ENCODE measurements at regions not wholly inside any gene's neighbourhood (a gene's known extent, or its start where the extent isn't known, plus 50 kb on each side); places are given as distances from the start of the nearest gene placed in this dataset.
"Not testable (repeated sequence)": the region's sequence is repeated elsewhere in the genome, so short reads cannot be mapped to it uniquely, and the experiment has no call there.

- Histone ChIP-seq H3K27me3 (ENCODE audit: control insufficient read depth, insufficient read depth, low read length) (no peaks in the 10 kb centered on the region), H3K4me3 (ENCODE audit: low read depth, low read length) (no peak overlapping the region), H3K36me3 (ENCODE audit: control insufficient read depth, insufficient read depth, low read length) (no peaks in the 10 kb centered on the region)
- DNase-seq (ENCODE audit: low read depth), result no peak
- no peak for TF ChIP-seq CTCF (IDR thresholded peaks at IDR 0.05; ENCODE audit: insufficient read depth, low read length, severe bottlenecking)
- no peak for FAIRE-seq
These were observed 127.2 kb upstream of the IER5L start for GRCh38 chr9:129305246-129305645.

GRCh38 chr9:129301941-129302340 is 123.9 kb upstream of the IER5L start:
- TF ChIP-seq CTCF (IDR thresholded peaks at IDR 0.05; ENCODE audit: insufficient read depth, low read length, severe bottlenecking), result no peak
- no peak for DNase-seq (ENCODE audit: low read depth)
- Histone ChIP-seq H3K27me3 (ENCODE audit: control insufficient read depth, insufficient read depth, low read length) (no peaks in the 10 kb centered on the region), H3K36me3 (ENCODE audit: control insufficient read depth, insufficient read depth, low read length) (no peaks in the 10 kb centered on the region), H3K4me3 (ENCODE audit: low read depth, low read length) (no peak overlapping the region)
- FAIRE-seq, result no peak

DNA sequence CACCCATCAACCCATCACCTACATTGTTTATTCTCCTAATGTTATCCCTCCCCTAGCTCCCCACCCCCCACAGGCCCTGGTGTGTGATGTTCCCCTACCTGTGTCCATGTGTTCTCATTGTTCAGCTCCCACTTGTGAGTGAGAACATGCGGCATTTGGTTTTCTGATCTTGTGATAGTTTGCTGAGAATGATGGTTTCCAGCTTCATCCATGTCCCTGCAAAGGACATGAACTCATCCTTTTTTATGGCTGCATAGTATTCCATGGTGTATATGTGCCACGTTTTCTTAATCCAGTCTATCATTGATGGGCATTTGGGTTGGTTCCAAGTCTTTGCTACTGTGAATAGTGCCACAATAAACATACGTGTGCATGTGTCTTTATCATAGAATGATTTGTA is 118.1 kb upstream of the IER5L start:
- not testable (repeated sequence) for FAIRE-seq; H3K36me3 ChIP-seq (ENCODE audit: control insufficient read depth, insufficient read depth, low read length); H3K27me3 ChIP-seq (ENCODE audit: control insufficient read depth, insufficient read depth, low read length); H3K4me3 ChIP-seq (ENCODE audit: low read depth, low read length); DNase-seq (ENCODE audit: low read depth)

- Histone ChIP-seq H3K36me3 (ENCODE audit: control insufficient read depth, insufficient read depth, low read length) (no peaks in the 10 kb centered on the region), H3K27me3 (ENCODE audit: control insufficient read depth, insufficient read depth, low read length) (peaks cover 2% of the 10 kb centered on the region), H3K4me3 (ENCODE audit: low read depth, low read length) (no peak overlapping the region)
- DNase-seq (ENCODE audit: low read depth) (no peak), FAIRE-seq (no peak)
- no peak for TF ChIP-seq CTCF (IDR thresholded peaks at IDR 0.05; ENCODE audit: insufficient read depth, low read length, severe bottlenecking)
These were observed 113.0 kb upstream of the IER5L start for GRCh38 chr9:129291041-129291501.

DNA sequence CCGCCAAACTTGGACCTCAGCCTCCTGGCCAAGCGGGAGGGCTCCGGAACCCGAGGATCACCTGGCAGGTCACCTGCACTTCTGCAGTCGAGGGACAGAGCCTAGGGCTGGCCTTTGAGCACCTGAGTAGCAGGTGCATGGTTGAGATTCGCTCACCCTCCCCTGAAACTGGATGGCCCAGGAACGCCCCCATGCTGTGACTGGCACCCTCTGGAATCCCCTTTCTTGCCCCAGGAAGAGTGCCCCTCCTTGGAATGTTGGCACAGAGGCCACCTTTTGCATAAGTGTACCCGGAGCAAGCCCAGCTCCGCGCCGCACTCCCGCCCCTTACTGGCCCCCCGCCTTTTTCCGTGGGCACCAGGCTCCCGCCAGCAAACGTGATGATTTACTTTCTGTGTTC is 112.5 kb upstream of the IER5L start:
- H3K27me3 ChIP-seq (ENCODE audit: control insufficient read depth, insufficient read depth, low read length), result peaks cover 2% of the 10 kb centered on the region
- no peaks in the 10 kb centered on the region for H3K36me3 ChIP-seq (ENCODE audit: control insufficient read depth, insufficient read depth, low read length)
- TF ChIP-seq CTCF (IDR thresholded peaks at IDR 0.05; ENCODE audit: insufficient read depth, low read length, severe bottlenecking), result no peak
- DNase-seq (ENCODE audit: low read depth) (peak; percentile 26), FAIRE-seq (no peak)
- no peak overlapping the region for H3K4me3 ChIP-seq (ENCODE audit: low read depth, low read length)

GRCh38 chr9:129289883-129290282 is 111.8 kb upstream of the IER5L start:
- Histone ChIP-seq H3K27me3 (ENCODE audit: control insufficient read depth, insufficient read depth, low read length) (peaks cover 2% of the 10 kb centered on the region), H3K4me3 (ENCODE audit: low read depth, low read length) (no peak overlapping the region), H3K36me3 (ENCODE audit: control insufficient read depth, insufficient read depth, low read length) (no peaks in the 10 kb centered on the region)
- FAIRE-seq (no peak), DNase-seq (ENCODE audit: low read depth) (no peak)
- TF ChIP-seq CTCF (IDR thresholded peaks at IDR 0.05; ENCODE audit: insufficient read depth, low read length, severe bottlenecking), result no peak
